Muscle of leg (tissue), 3 donors: ENCODE measurements at regions not wholly inside any gene's neighbourhood (a gene's known extent, or its start where the extent isn't known, plus 50 kb on each side); places are given as distances from the start of the nearest gene placed in this dataset.

Experiments used
- DNase-seq: peaks from one replicate; pipeline ENCODE4 v3.0.0; 2013
- H3K27ac ChIP-seq: one replicate; pipeline ENCODE4 v1.5.1; 2013; ENCODE audit warnings: mild to moderate bottlenecking, low read length, control low read depth
- H3K27me3 ChIP-seq: one replicate; pipeline ENCODE4 v1.6.1; 2013; ENCODE audit warnings: low read length; ENCODE audit not compliant: control insufficient read depth, insufficient read depth
- H3K36me3 ChIP-seq: one replicate; pipeline ENCODE4 v1.6.1; 2013; ENCODE audit warnings: low read length; ENCODE audit not compliant: control insufficient read depth, insufficient read depth
- H3K4me1 ChIP-seq: one replicate; pipeline ENCODE4 v1.6.1; 2013; ENCODE audit warnings: low read length; ENCODE audit not compliant: control insufficient read depth, insufficient read depth
- H3K4me3 ChIP-seq: one replicate; pipeline ENCODE4 v1.5.1; 2013; ENCODE audit warnings: low read length, control low read depth
- H3K9me3 ChIP-seq: replicated peaks from 2 replicates; pipeline ENCODE4 v1.6.1; 2013; ENCODE audit warnings: low read depth, low read length; ENCODE audit not compliant: control insufficient read depth
- WGBS: methylation state at CpG from one replicate; pipeline ENCODE4 v1.1.5; 2013; ENCODE audit warnings: missing lambda C conversion rate; ENCODE audit not compliant: insufficient coverage; 5-methylcytosine and 5-hydroxymethylcytosine counted together

DNA sequence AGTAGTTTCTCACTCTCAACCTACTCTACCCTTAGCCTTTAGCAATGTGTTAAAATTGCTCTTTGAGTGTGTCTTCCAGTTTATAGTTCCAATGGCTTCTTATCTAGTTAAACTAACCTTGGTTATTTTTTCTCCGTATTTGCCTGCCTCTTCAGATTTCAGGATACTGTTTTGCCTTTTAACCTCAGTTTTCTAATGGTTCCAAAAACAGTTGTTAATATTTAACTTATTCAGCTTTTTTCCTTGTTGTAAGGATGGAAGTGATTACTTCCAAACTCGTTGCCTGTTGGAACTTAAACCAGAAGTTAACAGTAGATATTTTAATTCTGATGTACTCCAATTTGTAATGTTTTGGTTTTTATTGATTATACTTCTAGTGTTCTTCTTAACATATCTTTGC, 1574.9 kb downstream of the HACE1 start:
- Histone ChIP-seq H3K27me3 (no peaks in the 10 kb centered on the region), H3K36me3 (no peaks in the 10 kb centered on the region), H3K4me3 (no peak overlapping the region), H3K4me1 (no peaks in the 10 kb centered on the region), H3K27ac (no peak overlapping the region), H3K9me3 (peaks cover 8% of the 10 kb centered on the region)
- no peak for DNase-seq
- WGBS: no CpG with 5 or more reads among the region's 2 CpGs

DNA sequence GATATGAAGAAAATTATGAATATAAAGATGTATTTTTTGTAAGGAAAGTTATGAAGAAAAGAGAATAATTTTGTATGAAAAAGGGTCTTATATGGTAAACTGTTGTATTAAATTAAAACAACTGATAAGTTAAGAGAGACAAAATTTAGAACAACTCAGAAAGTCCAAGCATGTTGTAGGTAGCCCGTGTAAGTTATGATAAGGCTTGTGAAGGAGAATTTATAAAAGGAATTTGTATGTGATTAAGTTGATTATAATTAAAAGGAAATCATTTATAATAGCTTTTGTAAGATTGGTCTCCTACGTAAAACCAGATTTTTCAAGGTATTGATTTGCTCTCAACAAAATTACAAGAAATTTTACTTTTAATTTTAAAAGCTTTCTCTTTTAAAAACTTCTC, 1579.3 kb downstream of the HACE1 start:
- no peaks in the 10 kb centered on the region for H3K4me1 ChIP-seq
- peaks cover 13% of the 10 kb centered on the region for H3K9me3 ChIP-seq
- H3K36me3 ChIP-seq: no peaks in the 10 kb centered on the region
- no peak overlapping the region for H3K4me3 ChIP-seq
- H3K27me3 ChIP-seq: no peaks in the 10 kb centered on the region
- no peak overlapping the region for H3K27ac ChIP-seq
- no CpG with 5 or more reads among the region's 2 CpGs for WGBS
- no peak for DNase-seq

DNA sequence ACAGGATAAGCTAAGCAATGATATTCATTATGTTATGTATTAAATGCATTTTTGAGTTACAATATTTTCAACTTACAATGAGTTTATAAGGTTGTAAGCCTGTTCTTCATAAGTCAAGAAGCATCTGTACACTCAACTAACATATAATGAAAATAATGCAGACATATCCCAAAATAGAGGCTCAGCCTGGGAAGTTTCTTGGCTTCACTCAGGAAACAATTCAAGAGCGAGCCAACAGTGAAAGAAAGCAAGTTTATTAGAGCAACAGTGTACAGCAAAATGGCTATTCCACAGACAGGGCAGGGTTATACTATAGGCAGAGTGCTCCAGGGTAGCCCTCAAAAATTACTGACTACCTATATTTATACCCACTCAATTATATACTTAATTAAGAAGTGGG, 1581.8 kb downstream of the HACE1 start:
- H3K9me3 ChIP-seq: peaks cover 13% of the 10 kb centered on the region
- no peaks in the 10 kb centered on the region for H3K4me1 ChIP-seq
- H3K36me3 ChIP-seq: no peaks in the 10 kb centered on the region
- H3K4me3 ChIP-seq: no peak overlapping the region
- no peaks in the 10 kb centered on the region for H3K27me3 ChIP-seq
- H3K27ac ChIP-seq: no peak overlapping the region
- WGBS: no CpG with 5 or more reads among the region's 1 CpG
- peak; percentile 70 for DNase-seq

- no CpG with 5 or more reads among the region's 1 CpG for WGBS
- peak; percentile 12 for DNase-seq
Measured at GRCh38 chr6:103273048-103273447, 1586.7 kb downstream of the HACE1 start.

DNA sequence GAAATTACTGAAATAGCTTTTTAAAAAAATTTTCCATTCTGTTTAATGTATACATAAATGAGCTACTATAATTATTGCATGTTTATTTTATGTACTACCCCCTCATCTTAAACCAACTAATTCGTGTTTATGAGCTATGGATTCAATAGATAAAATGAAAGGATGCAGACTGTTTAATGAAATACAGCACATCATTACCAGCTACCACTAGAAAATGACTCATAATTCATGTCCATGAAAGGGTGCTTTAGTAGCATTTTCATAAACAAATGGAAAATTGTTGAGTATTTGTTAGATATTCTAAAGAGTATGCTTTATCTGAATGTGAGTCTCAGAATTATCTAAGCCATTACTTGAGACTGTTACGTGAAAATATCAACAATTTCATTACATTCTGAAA, 1590.1 kb downstream of the HACE1 start:
- Histone ChIP-seq H3K4me1 (no peaks in the 10 kb centered on the region), H3K27me3 (no peaks in the 10 kb centered on the region), H3K4me3 (no peak overlapping the region), H3K9me3 (no peaks in the 10 kb centered on the region), H3K36me3 (no peaks in the 10 kb centered on the region), H3K27ac (no peak overlapping the region)
- WGBS: no CpG with 5 or more reads among the region's 2 CpGs
- no peak for DNase-seq

More at GRCh38 chr6:103273048-103273447, 1586.7 kb downstream of the HACE1 start:
- H3K4me1 ChIP-seq: no peaks in the 10 kb centered on the region
- H3K36me3 ChIP-seq: no peaks in the 10 kb centered on the region
- H3K4me3 ChIP-seq: no peak overlapping the region
- H3K27ac ChIP-seq: no peak overlapping the region
- no peaks in the 10 kb centered on the region for H3K9me3 ChIP-seq
- H3K27me3 ChIP-seq: no peaks in the 10 kb centered on the region

- WGBS: no CpG with 5 or more reads among the region's 2 CpGs
- no peaks in the 10 kb centered on the region for H3K27me3 ChIP-seq
- no peaks in the 10 kb centered on the region for H3K9me3 ChIP-seq
- no peak overlapping the region for H3K4me3 ChIP-seq
- no peaks in the 10 kb centered on the region for H3K4me1 ChIP-seq
- no peaks in the 10 kb centered on the region for H3K36me3 ChIP-seq
- no peak overlapping the region for H3K27ac ChIP-seq
- no peak for DNase-seq
Measured at GRCh38 chr6:103268335-103268734, 1591.4 kb downstream of the HACE1 start.

DNA sequence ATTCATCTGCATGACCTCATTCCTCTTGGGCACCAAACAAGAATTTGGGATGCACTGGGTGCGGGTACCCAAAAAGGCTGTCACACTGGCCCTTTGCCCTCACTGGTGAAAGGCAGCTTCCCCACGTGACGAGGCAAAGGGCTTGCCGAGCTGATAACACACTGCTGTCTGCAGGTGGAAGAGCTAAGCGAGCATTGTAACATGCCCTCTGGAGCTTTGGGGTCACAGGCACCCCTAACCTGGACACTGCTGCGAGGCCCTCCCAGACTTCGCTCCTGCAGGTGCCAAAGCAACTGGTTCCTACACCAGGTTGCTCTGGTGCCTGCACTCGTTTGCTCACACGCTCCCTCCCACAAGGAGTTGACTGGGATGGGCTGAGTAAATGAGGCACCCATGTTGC, 1595.7 kb downstream of the HACE1 start:
- Histone ChIP-seq H3K36me3 (no peaks in the 10 kb centered on the region), H3K27ac (no peak overlapping the region), H3K4me1 (no peaks in the 10 kb centered on the region), H3K9me3 (no peaks in the 10 kb centered on the region), H3K4me3 (no peak overlapping the region), H3K27me3 (no peaks in the 10 kb centered on the region)
- WGBS: 82% methylated on average over 7 of the region's 9 CpGs
- DNase-seq: no peak

GRCh38 chr6:103255132-103255531, 1604.6 kb downstream of the HACE1 start:
- no peak for DNase-seq
- Histone ChIP-seq H3K4me3 (no peak overlapping the region), H3K36me3 (no peaks in the 10 kb centered on the region), H3K9me3 (no peaks in the 10 kb centered on the region), H3K4me1 (no peaks in the 10 kb centered on the region), H3K27ac (no peak overlapping the region), H3K27me3 (no peaks in the 10 kb centered on the region)
- WGBS: no CpG with 5 or more reads among the region's 2 CpGs

- Histone ChIP-seq H3K27ac (no peak overlapping the region), H3K36me3 (no peaks in the 10 kb centered on the region), H3K4me1 (no peaks in the 10 kb centered on the region), H3K4me3 (no peak overlapping the region), H3K27me3 (no peaks in the 10 kb centered on the region), H3K9me3 (no peaks in the 10 kb centered on the region)
- no peak for DNase-seq
Measured at GRCh38 chr6:103236923-103237322, 1622.8 kb downstream of the HACE1 start.

- Histone ChIP-seq H3K9me3 (peaks cover 14% of the 10 kb centered on the region), H3K4me1 (no peaks in the 10 kb centered on the region), H3K36me3 (no peaks in the 10 kb centered on the region), H3K4me3 (no peak overlapping the region), H3K27me3 (no peaks in the 10 kb centered on the region), H3K27ac (no peak overlapping the region)
- DNase-seq: no peak
Measured at GRCh38 chr6:103231181-103231580, 1628.5 kb downstream of the HACE1 start.

GRCh38 chr6:103215847-103216246, 1643.9 kb downstream of the HACE1 start:
- Histone ChIP-seq H3K4me1 (no peaks in the 10 kb centered on the region), H3K36me3 (no peaks in the 10 kb centered on the region), H3K27ac (no peak overlapping the region), H3K9me3 (no peaks in the 10 kb centered on the region), H3K4me3 (no peak overlapping the region), H3K27me3 (no peaks in the 10 kb centered on the region)
- peak; percentile 3 for DNase-seq
